HCT116 (cell line): ENCODE measurements at regions not wholly inside any gene's neighbourhood (a gene's known extent, or its start where the extent isn't known, plus 50 kb on each side); places are given as distances from the start of the nearest gene placed in this dataset.

Source experiments
- ATAC-seq: fragments of 200-7000 bp; cut with Tn5 transposase; 2 replicates; pipeline ENCODE4 v1.9.1; 2020; ENCODE audit warnings: mild to moderate bottlenecking, moderate library complexity
- BruUV-seq: library from RNA; stranded (reverse); fragments of 400-500 nt; replicated peaks from 2 replicates; lab custom pipeline; 2021; lab: Mats Ljungman, UMichigan
- CTCF ChIA-PET: fragments of 300-600 bp; sonication (Branson Sonifier 250); formaldehyde crosslinking; loops from one replicate; lab custom pipeline; 2021; ENCODE audit warnings: antibody characterized with exemption; lab: Charles Lee
- POLR2A ChIA-PET: fragments of 300-600, 350-600 bp; sonication (Branson Sonifier 250); formaldehyde crosslinking; loops from one replicate; lab custom pipeline; 2021; ENCODE audit warnings: antibody characterized with exemption; lab: Charles Lee
- RAD21 ChIA-PET, 2 experiments: fragments of 300-600 bp; sonication (Branson Sonifier 250); formaldehyde crosslinking; loops; one replicate each; lab custom pipeline; 2023; ENCODE audit warnings: low total read pairs in 2 of 2; ENCODE audit not compliant: uncharacterized antibody in 2 of 2, unreplicated experiment in 2 of 2, low non-redundant PET in 1 of 2; lab: Charles Lee
- DNase-seq: peaks from one replicate; pipeline ENCODE4 v3.0.0-alpha.2; 2010; ENCODE audit warnings: low read depth, low spot score
- H2AFZ ChIP-seq: fragments of 200-600 bp; shearing (Covaris generic), sonication (generic); 2 replicates; pipeline ENCODE4 v1.6.1; 2017; ENCODE audit warnings: low read depth, mixed run types, mixed read lengths, antibody characterized with exemption, low read length; ENCODE audit not compliant: poor library complexity, severe bottlenecking
- H3K27ac ChIP-seq: 2 replicates; pipeline ENCODE4 v1.5.1; 2012; ENCODE audit warnings: low read depth, low read length
- H3K27me3 ChIP-seq: fragments of 200-600 bp; sonication (generic); 2 replicates; pipeline ENCODE4 v1.6.1; 2016; ENCODE audit warnings: mixed run types, low read length, mixed read lengths; ENCODE audit not compliant: insufficient read depth
- H3K36me3 ChIP-seq, 2 experiments: fragments of 200-500 bp in 1 of 2; fragments of 200-600 bp in 1 of 2; sonication (Bioruptor generic) in 1 of 2; sonication (generic) in 1 of 2; 2 replicates each; pipeline versions ENCODE4 v1.5.1 to v1.6.1; 2014 to 2016; ENCODE audit warnings: low read length in 2 of 2, inconsistent platforms in 1 of 2, mixed read lengths in 1 of 2, mixed run types in 1 of 2; ENCODE audit not compliant: insufficient read depth in 2 of 2, control insufficient read depth in 1 of 2
- H3K4me1 ChIP-seq, 2 experiments: fragments of 200-600 bp in 1 of 2; sonication (generic) in 1 of 2; 2 replicates each; pipeline versions ENCODE4 v1.5.1 to v1.6.1; 2012 to 2017; ENCODE audit warnings: low read length in 2 of 2, inconsistent platforms in 1 of 2, mild to moderate bottlenecking in 1 of 2, mixed read lengths in 1 of 2, mixed run types in 1 of 2, moderate library complexity in 1 of 2; ENCODE audit not compliant: insufficient read depth in 2 of 2, control insufficient read depth in 1 of 2
- H3K4me2 ChIP-seq: fragments of 200-600 bp; sonication (generic); 2 replicates; pipeline ENCODE4 v1.6.1; 2017; ENCODE audit warnings: mixed run types, low read length, mixed read lengths
- H3K4me3 ChIP-seq, 2 experiments: fragments of 200-600 bp in 1 of 2; sonication (generic) in 1 of 2; replicated peaks in 1 of 2; 2 replicates each; pipeline ENCODE4 v1.5.1; 2011 to 2016; ENCODE audit warnings: low read length in 2 of 2, control low read depth in 1 of 2, low read depth in 1 of 2, mild to moderate bottlenecking in 1 of 2, mixed read lengths in 1 of 2, mixed run types in 1 of 2
- H3K79me2 ChIP-seq: fragments of 200-600 bp; sonication (generic); 2 replicates; pipeline ENCODE4 v1.6.1; 2017; ENCODE audit warnings: mild to moderate bottlenecking, mixed run types, low read length, moderate library complexity, mixed read lengths; ENCODE audit not compliant: insufficient read depth
- H3K9ac ChIP-seq: fragments of 200-600 bp; sonication (generic); 2 replicates; pipeline ENCODE4 v1.6.1; 2016; ENCODE audit warnings: low read length, mixed read lengths
- H3K9me2 ChIP-seq: fragments of 200-600 bp; sonication (generic), shearing (Covaris generic); 2 replicates; pipeline ENCODE4 v1.6.1; 2017; ENCODE audit warnings: mixed run types, mild to moderate bottlenecking, moderate library complexity; ENCODE audit not compliant: insufficient read depth
- H3K9me3 ChIP-seq, 2 experiments: fragments of 200-500 bp in 1 of 2; fragments of 200-600 bp in 1 of 2; sonication (Bioruptor generic) in 1 of 2; sonication (generic) in 1 of 2; 2 replicates each; pipeline ENCODE4 v1.6.1; 2014 to 2017; ENCODE audit warnings: low read length in 2 of 2, mixed read lengths in 2 of 2, inconsistent platforms in 1 of 2, low read depth in 1 of 2, mild to moderate bottlenecking in 1 of 2, mixed run types in 1 of 2, moderate library complexity in 1 of 2; ENCODE audit not compliant: control insufficient read depth in 1 of 2, insufficient read depth in 1 of 2
- H4K20me1 ChIP-seq: fragments of 200-600 bp; sonication (generic), shearing (Covaris generic); 2 replicates; pipeline ENCODE4 v1.6.1; 2017; ENCODE audit warnings: mixed run types, mild to moderate bottlenecking, moderate library complexity; ENCODE audit not compliant: insufficient read depth
- CBX3 ChIP-seq: IDR thresholded peaks from 2 replicates; pipeline ENCODE4 v1.6.1; 2012; ENCODE audit warnings: low read depth
- CEBPB ChIP-seq: IDR thresholded peaks from 2 replicates; pipeline ENCODE4 v1.6.1; 2012; ENCODE audit warnings: low read depth
- ELF1 ChIP-seq: IDR thresholded peaks from 2 replicates; pipeline ENCODE4 v1.6.1; 2012; ENCODE audit warnings: low read depth, borderline replicate concordance
- EZH2 ChIP-seq: fragments of 200-600 bp; sonication (generic); IDR thresholded peaks from 2 replicates; pipeline ENCODE4 v1.6.1; 2017; ENCODE audit warnings: antibody characterized with exemption, mixed run types
- EZH2phosphoT487 ChIP-seq: fragments of 200-600 bp; IDR thresholded peaks from 2 replicates; pipeline ENCODE4 v1.6.1; 2018; ENCODE audit warnings: antibody characterized with exemption, borderline replicate concordance
- FOSL1 ChIP-seq: IDR thresholded peaks from 2 replicates; pipeline ENCODE4 v1.6.1; 2012; ENCODE audit warnings: low read depth
- JUND ChIP-seq: IDR thresholded peaks from 2 replicates; pipeline ENCODE4 v1.6.1; 2012
- POLR2AphosphoS5 ChIP-seq: IDR thresholded peaks from 2 replicates; pipeline ENCODE4 v1.6.1; 2011; ENCODE audit warnings: mild to moderate bottlenecking, low read depth, low read length, moderate library complexity
- RAD21 ChIP-seq: IDR thresholded peaks from 2 replicates; pipeline ENCODE4 v1.6.1; 2012; ENCODE audit warnings: low read depth, mild to moderate bottlenecking
- SIN3A ChIP-seq: IDR thresholded peaks from 2 replicates; pipeline ENCODE4 v1.6.1; 2012; ENCODE audit warnings: low read depth
- SRF ChIP-seq: IDR thresholded peaks from 2 replicates; pipeline ENCODE4 v1.6.1; 2012; ENCODE audit warnings: low read depth
- TCF7L2 ChIP-seq: IDR thresholded peaks from 2 replicates; pipeline ENCODE4 v1.7.0; 2011; ENCODE audit warnings: borderline replicate concordance, inconsistent platforms; ENCODE audit not compliant: insufficient read depth, insufficient read length; ENCODE audit errors: extremely low read depth
- ZFX ChIP-seq: fragments of 450-650 bp; IDR thresholded peaks from 2 replicates; pipeline ENCODE4 v1.6.1; 2017
- ZNF274 ChIP-seq: fragments of 200-500 bp; sonication (Bioruptor generic); IDR thresholded peaks from 2 replicates; pipeline ENCODE4 v1.6.1; 2014; ENCODE audit warnings: mild to moderate bottlenecking, low read depth, low read length, inconsistent platforms
- intact Hi-C: fragments of 100-400 bp; cut with micrococcal nuclease; formaldehyde crosslinking; loops from 2 replicates; pipeline ENCODE4 v1.10.0; 2022
- TF ChIP-seq, protein P1 (sequence below): IDR thresholded peaks from 2 replicates; pipeline ENCODE4 v1.6.1; 2012
- TF ChIP-seq, protein P2 (sequence below): IDR thresholded peaks from 2 replicates; pipeline ENCODE4 v1.6.1; 2012
- TF ChIP-seq, protein P3 (sequence below): IDR thresholded peaks from 2 replicates; pipeline ENCODE4 v1.6.1; 2012; ENCODE audit warnings: low read depth

DNA sequence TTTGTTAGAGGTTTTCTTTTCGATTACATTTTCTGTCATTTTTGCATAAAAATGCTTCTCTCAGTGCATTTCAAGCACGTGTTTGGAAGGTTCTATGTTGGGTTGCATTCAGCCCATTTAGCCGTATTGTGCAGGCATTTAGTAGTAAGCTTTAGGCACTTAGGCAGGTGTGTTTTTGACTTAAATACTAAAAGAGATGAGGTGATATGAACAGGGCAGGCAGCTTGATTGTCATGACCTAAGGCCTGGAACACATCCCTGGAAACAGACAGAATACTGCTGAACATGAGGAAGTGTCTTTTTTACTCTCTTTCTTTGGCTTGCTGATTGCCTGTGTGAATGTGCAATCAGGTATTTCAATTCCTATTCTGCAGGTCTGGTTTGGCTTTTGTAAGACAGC lies 610.5 kb upstream of the MAN1A1 start:
- Histone ChIP-seq H3K9me3 (no peaks in the 10 kb centered on the region), H3K9me2 (no peaks in the 10 kb centered on the region), H3K36me3 (no peaks in the 10 kb centered on the region), H3K4me3 (no peak overlapping the region), H2AFZ (no peak overlapping the region), H3K27me3 (no peaks in the 10 kb centered on the region), H3K79me2 (no peaks in the 10 kb centered on the region), H3K4me2 (no peak overlapping the region), H3K4me1 (no peaks in the 10 kb centered on the region)
- no TSS peak for BruUV-seq
- ChIA-PET POLR2A (no interaction called here), RAD21 (no interaction called here), CTCF (no interaction called here)
- intact Hi-C loops = no loop called here
- no peak for ATAC-seq
- no peak for TF ChIP-seq ZFX
- no peak for TF ChIP-seq TCF7L2
- TF ChIP-seq, protein P1, sequence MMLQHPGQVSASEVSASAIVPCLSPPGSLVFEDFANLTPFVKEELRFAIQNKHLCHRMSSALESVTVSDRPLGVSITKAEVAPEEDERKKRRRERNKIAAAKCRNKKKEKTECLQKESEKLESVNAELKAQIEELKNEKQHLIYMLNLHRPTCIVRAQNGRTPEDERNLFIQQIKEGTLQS = no peak
- no peak for TF ChIP-seq ELF1
- TF ChIP-seq, all 23 proteins: peak for 0
- Histone ChIP-seq H3K9ac (no peak overlapping the region), H4K20me1 (no peaks in the 10 kb centered on the region), H3K27ac (no peak overlapping the region)
- no peak for DNase-seq

DNA sequence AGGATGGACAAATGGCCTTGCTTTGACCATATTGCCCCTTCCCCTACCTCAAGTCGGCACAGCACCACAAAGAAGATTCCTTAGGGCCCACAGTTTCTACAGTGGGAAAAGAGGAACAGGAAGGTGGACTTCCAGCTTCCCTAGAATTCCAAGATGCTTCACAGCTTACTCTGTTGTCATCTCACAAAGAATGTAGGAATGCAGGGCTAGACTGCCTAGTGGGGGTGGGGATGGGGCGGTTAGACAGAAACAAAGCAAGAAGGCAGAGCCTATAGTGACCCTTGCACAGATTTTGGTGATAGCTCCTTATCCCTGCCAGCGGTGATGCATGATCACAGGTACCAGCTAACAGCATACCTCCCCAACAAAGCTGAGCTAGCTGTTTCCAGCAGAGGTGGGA lies 607.6 kb upstream of the MAN1A1 start:
- DNase-seq = no peak
- Histone ChIP-seq H2AFZ (no peak overlapping the region), H3K27ac (no peak overlapping the region), H3K9me2 (no peaks in the 10 kb centered on the region), H3K36me3 (no peaks in the 10 kb centered on the region), H3K4me2 (no peak overlapping the region), H4K20me1 (no peaks in the 10 kb centered on the region), H3K4me1 (no peaks in the 10 kb centered on the region), H3K4me3 (no peak overlapping the region), H3K79me2 (no peaks in the 10 kb centered on the region), H3K27me3 (no peaks in the 10 kb centered on the region), H3K9ac (no peak overlapping the region), H3K9me3 (no peaks in the 10 kb centered on the region)
- intact Hi-C loops = no loop called here
- CTCF ChIA-PET = interaction anchor here (1.0 to 1.1 kb wide), 2 partner anchors 21 to 23 kb away, joined by 4 to 5 read pairs; no protein-coding TSS in a partner anchor
- POLR2A ChIA-PET = no interaction called here
- RAD21 ChIA-PET = no interaction called here
- no peak for ATAC-seq
- no TSS peak for BruUV-seq
- TF ChIP-seq TCF7L2 (no peak), EZH2phosphoT487 (no peak), EZH2 (no peak), CBX3 (no peak), POLR2AphosphoS5 (no peak), CEBPB (no peak), SRF (no peak), ZNF274 (no peak), SIN3A (no peak), FOSL1 (no peak), ELF1 (no peak), RAD21 (no peak), ZFX (no peak), JUND (no peak)
- TF ChIP-seq, protein P2, sequence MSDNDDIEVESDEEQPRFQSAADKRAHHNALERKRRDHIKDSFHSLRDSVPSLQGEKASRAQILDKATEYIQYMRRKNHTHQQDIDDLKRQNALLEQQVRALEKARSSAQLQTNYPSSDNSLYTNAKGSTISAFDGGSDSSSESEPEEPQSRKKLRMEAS = no peak
- TF ChIP-seq, protein P3, sequence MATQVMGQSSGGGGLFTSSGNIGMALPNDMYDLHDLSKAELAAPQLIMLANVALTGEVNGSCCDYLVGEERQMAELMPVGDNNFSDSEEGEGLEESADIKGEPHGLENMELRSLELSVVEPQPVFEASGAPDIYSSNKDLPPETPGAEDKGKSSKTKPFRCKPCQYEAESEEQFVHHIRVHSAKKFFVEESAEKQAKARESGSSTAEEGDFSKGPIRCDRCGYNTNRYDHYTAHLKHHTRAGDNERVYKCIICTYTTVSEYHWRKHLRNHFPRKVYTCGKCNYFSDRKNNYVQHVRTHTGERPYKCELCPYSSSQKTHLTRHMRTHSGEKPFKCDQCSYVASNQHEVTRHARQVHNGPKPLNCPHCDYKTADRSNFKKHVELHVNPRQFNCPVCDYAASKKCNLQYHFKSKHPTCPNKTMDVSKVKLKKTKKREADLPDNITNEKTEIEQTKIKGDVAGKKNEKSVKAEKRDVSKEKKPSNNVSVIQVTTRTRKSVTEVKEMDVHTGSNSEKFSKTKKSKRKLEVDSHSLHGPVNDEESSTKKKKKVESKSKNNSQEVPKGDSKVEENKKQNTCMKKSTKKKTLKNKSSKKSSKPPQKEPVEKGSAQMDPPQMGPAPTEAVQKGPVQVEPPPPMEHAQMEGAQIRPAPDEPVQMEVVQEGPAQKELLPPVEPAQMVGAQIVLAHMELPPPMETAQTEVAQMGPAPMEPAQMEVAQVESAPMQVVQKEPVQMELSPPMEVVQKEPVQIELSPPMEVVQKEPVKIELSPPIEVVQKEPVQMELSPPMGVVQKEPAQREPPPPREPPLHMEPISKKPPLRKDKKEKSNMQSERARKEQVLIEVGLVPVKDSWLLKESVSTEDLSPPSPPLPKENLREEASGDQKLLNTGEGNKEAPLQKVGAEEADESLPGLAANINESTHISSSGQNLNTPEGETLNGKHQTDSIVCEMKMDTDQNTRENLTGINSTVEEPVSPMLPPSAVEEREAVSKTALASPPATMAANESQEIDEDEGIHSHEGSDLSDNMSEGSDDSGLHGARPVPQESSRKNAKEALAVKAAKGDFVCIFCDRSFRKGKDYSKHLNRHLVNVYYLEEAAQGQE = no peak
